CD1c-positive myeloid dendritic cell (primary cell): ENCODE measurements at regions not wholly inside any gene's neighbourhood (a gene's known extent, or its start where the extent isn't known, plus 50 kb on each side); places are given as distances from the start of the nearest gene placed in this dataset.

Experiments
- DNase-seq: peaks from one replicate; pipeline ENCODE4 v3.0.0-alpha.2; 2016; ENCODE audit errors: extremely low spot score

- DNase-seq, result no peak
These were observed 543.7 kb upstream of the TMEM132C start for GRCh38 chr12:127723251-127723650.

- no peak for DNase-seq
These were observed 540.2 kb upstream of the TMEM132C start for GRCh38 chr12:127726671-127727315.

- DNase-seq, result no peak
These were observed 538.7 kb upstream of the TMEM132C start for GRCh38 chr12:127728285-127728684.

GRCh38 chr12:127728729-127729128 lies 538.2 kb upstream of the TMEM132C start:
- no peak for DNase-seq

GRCh38 chr12:127729381-127729780 lies 537.6 kb upstream of the TMEM132C start:
- DNase-seq, result no peak

- no peak for DNase-seq
These were observed 535.3 kb upstream of the TMEM132C start for GRCh38 chr12:127731657-127732056.

GRCh38 chr12:127742231-127742630 lies 524.7 kb upstream of the TMEM132C start:
- no peak for DNase-seq

- no peak for DNase-seq
These were observed 521.3 kb upstream of the TMEM132C start for GRCh38 chr12:127745469-127746212.

- DNase-seq, result no peak
These were observed 517.6 kb upstream of the TMEM132C start for GRCh38 chr12:127749416-127749815.

- no peak for DNase-seq
These were observed 516.7 kb upstream of the TMEM132C start for GRCh38 chr12:127750076-127750840.

GRCh38 chr12:127752802-127753201 lies 514.2 kb upstream of the TMEM132C start:
- DNase-seq, result no peak

- no peak for DNase-seq
These were observed 506.6 kb upstream of the TMEM132C start for GRCh38 chr12:127760357-127760756.

GRCh38 chr12:127760996-127761395 lies 506.0 kb upstream of the TMEM132C start:
- no peak for DNase-seq

GRCh38 chr12:127761880-127762279 lies 505.1 kb upstream of the TMEM132C start:
- DNase-seq, result peak; percentile 70

- no peak for DNase-seq
These were observed 499.3 kb upstream of the TMEM132C start for GRCh38 chr12:127767656-127768055.

- DNase-seq, result no peak
These were observed 496.9 kb upstream of the TMEM132C start for GRCh38 chr12:127770118-127770517.

- DNase-seq, result no peak
These were observed 495.4 kb upstream of the TMEM132C start for GRCh38 chr12:127771546-127771945.

GRCh38 chr12:127773520-127773919 lies 493.4 kb upstream of the TMEM132C start:
- DNase-seq, result no peak

- DNase-seq, result no peak
These were observed 492.1 kb upstream of the TMEM132C start for GRCh38 chr12:127774828-127775227.

GRCh38 chr12:127779301-127780045 lies 487.5 kb upstream of the TMEM132C start:
- DNase-seq, result no peak

GRCh38 chr12:127780881-127781280 lies 486.1 kb upstream of the TMEM132C start:
- DNase-seq, result no peak

GRCh38 chr12:127781336-127781735 lies 485.6 kb upstream of the TMEM132C start:
- no peak for DNase-seq
